T-cell (primary cell): ENCODE measurements at regions not wholly inside any gene's neighbourhood (a gene's known extent, or its start where the extent isn't known, plus 50 kb on each side); places are given as distances from the start of the nearest gene placed in this dataset.
A peak's percentile ranks its signal among the peaks of the same experiment; 100 is the strongest.

ENCODE experiments used
- ATAC-seq, 4 experiments: fragments of 200-7000 bp in 3 of 4; fragments of 150-1000 bp in 1 of 4; cut with Tn5 transposase; replicated peaks in 1 of 4; 1 replicate in 3 of 4; 2 replicates in 1 of 4; pipeline ENCODE4 v1.10.0; 2021; ENCODE audit warnings: moderate library complexity in 3 of 4, mild to moderate bottlenecking in 2 of 4, moderate number of reproducible peaks in 1 of 4
- CTCF ChIA-PET, 2 donors: fragments of 300-600 bp; sonication (Branson Sonifier 250); formaldehyde crosslinking; loops; one replicate each; lab custom pipeline; 2022; ENCODE audit warnings: antibody characterized with exemption in 2 of 2; lab: Charles Lee
- POLR2A ChIA-PET, 2 donors: fragments of 300-600 bp; sonication (Branson Sonifier 250); formaldehyde crosslinking; loops; one replicate each; lab custom pipeline; 2022; ENCODE audit warnings: antibody characterized with exemption in 2 of 2; lab: Charles Lee
- DNase-seq, 35 experiments: peaks; one replicate each; pipeline versions ENCODE4 v3.0.0 to v3.0.0-alpha.2; 2013 to 2023
- H3K27ac ChIP-seq: one replicate; pipeline ENCODE4 v1.5.1; 2013; ENCODE audit warnings: low read length
- H3K27me3 ChIP-seq, 2 experiments: replicated peaks in 1 of 2; 1 replicate in 1 of 2; 2 replicates in 1 of 2; pipeline versions ENCODE4 v1.6.1 to v1.7.0; 2013; ENCODE audit warnings: low read length in 1 of 2, mixed read lengths in 1 of 2; ENCODE audit not compliant: control insufficient read depth in 2 of 2, insufficient read depth in 2 of 2; ENCODE audit errors: extremely low read depth in 1 of 2
- H3K36me3 ChIP-seq, 2 donors: 1 replicate in 1 of 2; 2 replicates in 1 of 2; pipeline versions ENCODE4 v1.6.1 to v1.7.0; 2013; ENCODE audit warnings: low read length in 1 of 2; ENCODE audit not compliant: control insufficient read depth in 2 of 2, insufficient read depth in 1 of 2; ENCODE audit errors: extremely low read depth in 1 of 2
- H3K4me1 ChIP-seq, 2 experiments: 1 replicate in 1 of 2; 2 replicates in 1 of 2; pipeline versions ENCODE4 v1.6.1 to v1.7.0; 2013; ENCODE audit warnings: low read length in 2 of 2, mixed read lengths in 1 of 2; ENCODE audit not compliant: insufficient read depth in 2 of 2, control insufficient read depth in 1 of 2; ENCODE audit errors: extremely low read depth in 1 of 2
- H3K4me3 ChIP-seq, 2 donors: 1 replicate in 1 of 2; 2 replicates in 1 of 2; pipeline versions ENCODE4 v1.5.1 to v1.7.0; 2013; ENCODE audit warnings: mild to moderate bottlenecking in 2 of 2, low read length in 1 of 2, moderate library complexity in 1 of 2; ENCODE audit not compliant: control insufficient read depth in 1 of 2; ENCODE audit errors: extremely low read depth in 1 of 2
- H3K9me3 ChIP-seq: 2 replicates; pipeline ENCODE4 v1.7.0; 2013
- H3K27ac Mint-ChIP-seq, 2 donors: one replicate each; pipeline ENCODE4 v1.8.0; 2020 to 2021; ENCODE audit warnings: mild to moderate bottlenecking in 2 of 2, mixed read lengths in 2 of 2
- H3K27me3 Mint-ChIP-seq, 2 donors: one replicate each; pipeline ENCODE4 v1.8.0; 2021 to 2022; ENCODE audit warnings: mixed read lengths in 2 of 2
- H3K36me3 Mint-ChIP-seq: one replicate; pipeline ENCODE4 v1.8.0; 2021; ENCODE audit warnings: mixed read lengths
- H3K4me1 Mint-ChIP-seq, 3 donors: one replicate each; pipeline ENCODE4 v1.8.0; 2020 to 2022; ENCODE audit warnings: mixed read lengths in 3 of 3, mild to moderate bottlenecking in 1 of 3
- H3K4me3 Mint-ChIP-seq, 3 donors: one replicate each; pipeline ENCODE4 v1.8.0; 2020 to 2022; ENCODE audit warnings: mild to moderate bottlenecking in 3 of 3, mixed read lengths in 3 of 3, moderate library complexity in 3 of 3
- H3K9me3 Mint-ChIP-seq, 3 donors: one replicate each; pipeline ENCODE4 v1.8.0; 2020 to 2022; ENCODE audit warnings: mixed read lengths in 3 of 3
- WGBS: methylation state at CpG from one replicate; pipeline ENCODE4 v1.1.5; 2013; ENCODE audit warnings: missing lambda C conversion rate; ENCODE audit not compliant: insufficient coverage; 5-methylcytosine and 5-hydroxymethylcytosine counted together

- no peak overlapping the region for H3K27ac ChIP-seq
- H3K27me3 Mint-ChIP-seq: peaks cover 0 to 15% of the 10 kb centered on the region in 2 donors
- no peaks in the 10 kb centered on the region for H3K36me3 ChIP-seq
- H3K9me3 Mint-ChIP-seq: peaks cover 0 to 4% (median 0%) of the 10 kb centered on the region in 3 donors
- ChIA-PET CTCF (no interaction called here), POLR2A (no interaction called here)
- H3K36me3 Mint-ChIP-seq: peaks cover 2% of the 10 kb centered on the region
- H3K4me1 Mint-ChIP-seq: peaks cover 0 to 11% (median 0%) of the 10 kb centered on the region in 3 donors
- H3K27me3 ChIP-seq: peaks cover 0 to 4% of the 10 kb centered on the region in 2 experiments
- H3K27ac Mint-ChIP-seq: no peak overlapping the region
- no peak overlapping the region for H3K4me3 Mint-ChIP-seq
- DNase-seq (no peak), ATAC-seq (no peak)
- no peak overlapping the region for H3K4me3 ChIP-seq
- WGBS: 20% methylated on average over 1 of the region's 2 CpGs
- no peaks in the 10 kb centered on the region for H3K9me3 ChIP-seq
- no peaks in the 10 kb centered on the region for H3K4me1 ChIP-seq
These were observed 137.5 kb downstream of the ZNF365 start for GRCh38 chr10:62511656-62512055.

DNA sequence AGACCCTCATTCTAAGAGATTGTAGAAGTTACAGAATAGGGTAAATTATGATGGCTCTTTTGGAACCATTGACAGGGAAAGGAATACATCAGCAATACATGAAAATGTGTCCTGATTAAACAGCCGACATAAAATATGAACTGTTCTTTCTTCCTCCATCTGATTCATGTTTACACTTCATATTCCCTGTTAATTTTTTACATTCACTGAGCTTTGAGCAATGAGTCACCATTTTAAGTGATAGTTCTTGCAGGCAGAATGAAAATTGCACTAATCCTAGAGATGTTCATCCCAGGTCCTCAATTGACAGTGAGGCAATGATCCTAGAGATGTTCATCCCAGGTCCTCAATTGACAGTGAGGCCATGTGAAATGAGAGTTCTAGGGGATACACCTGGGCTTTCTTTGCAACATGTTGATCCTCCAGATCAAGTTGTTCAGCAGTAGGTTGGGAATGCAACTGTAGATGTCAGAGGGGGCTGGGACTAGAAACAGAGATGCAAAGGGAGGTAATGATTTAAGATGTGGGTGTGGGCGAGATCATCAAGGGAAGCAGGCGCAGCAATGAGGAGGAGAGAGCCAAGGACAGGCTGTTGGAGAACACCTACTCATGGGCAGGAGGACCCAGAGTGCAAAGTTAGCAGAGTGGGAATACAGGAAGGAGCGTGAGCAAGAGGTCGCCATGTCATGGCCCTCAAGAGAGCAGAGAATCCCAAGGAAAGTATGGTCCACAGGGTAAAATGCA, 138.7 kb downstream of the ZNF365 start:
- CTCF ChIA-PET: interaction anchor here in 1 of 2 donors (0.6 kb wide), 1 partner anchor 305 kb away, joined by 4 read pairs; no protein-coding TSS in a partner anchor
- H3K27me3 Mint-ChIP-seq: peaks cover 0 to 24% of the 10 kb centered on the region in 2 donors
- peaks cover 0 to 15% (median 0%) of the 10 kb centered on the region in 3 donors for H3K4me1 Mint-ChIP-seq

GRCh38 chr10:62514079-62514693, 140.0 kb downstream of the ZNF365 start:
- no peaks in the 10 kb centered on the region for H3K4me1 ChIP-seq
- H3K36me3 ChIP-seq: no peaks in the 10 kb centered on the region
- no CpG with 5 or more reads among the region's 6 CpGs for WGBS
- ChIA-PET CTCF (interaction anchor here in 1 of 2 donors (0.6 kb wide), 1 partner anchor 91 kb away, joined by 3 read pairs; no protein-coding TSS in a partner anchor), POLR2A (interaction anchor here in 1 of 2 donors (0.6 kb wide), 1 partner anchor 1657 kb away, joined by 3 read pairs; no protein-coding TSS in a partner anchor)
- H3K27ac ChIP-seq: no peak overlapping the region
- Mint-ChIP-seq H3K36me3 (peaks cover 4% of the 10 kb centered on the region), H3K27me3 (peaks cover 0 to 24% of the 10 kb centered on the region in 2 donors), H3K27ac (no peak overlapping the region), H3K9me3 (peaks cover 0 to 15% (median 0%) of the 10 kb centered on the region in 3 donors), H3K4me1 (peaks cover 0 to 15% (median 0%) of the 10 kb centered on the region in 3 donors), H3K4me3 (no peak overlapping the region)
- ATAC-seq: no peak
- no peaks in the 10 kb centered on the region for H3K9me3 ChIP-seq
- no peak for DNase-seq
- H3K27me3 ChIP-seq: peaks cover 0 to 4% of the 10 kb centered on the region in 2 experiments
- no peak overlapping the region for H3K4me3 ChIP-seq

More for the DNA sequence above, 138.7 kb downstream of the ZNF365 start:
- no peak overlapping the region for H3K27ac ChIP-seq
- ATAC-seq: no peak
- H3K4me1 ChIP-seq: no peaks in the 10 kb centered on the region
- H3K36me3 Mint-ChIP-seq: peaks cover 4% of the 10 kb centered on the region
- no peak overlapping the region for H3K4me3 Mint-ChIP-seq
- DNase-seq: no peak
- H3K9me3 ChIP-seq: no peaks in the 10 kb centered on the region
- H3K9me3 Mint-ChIP-seq: peaks cover 0 to 15% (median 0%) of the 10 kb centered on the region in 3 donors
- H3K4me3 ChIP-seq: no peak overlapping the region
- POLR2A ChIA-PET: no interaction called here
- H3K27me3 ChIP-seq: peaks cover 0 to 4% of the 10 kb centered on the region in 2 experiments
- no peaks in the 10 kb centered on the region for H3K36me3 ChIP-seq
- WGBS: 93% methylated on average over 4 of the region's 5 CpGs
- no peak overlapping the region for H3K27ac Mint-ChIP-seq

GRCh38 chr10:62517252-62517651, 143.1 kb downstream of the ZNF365 start:
- H3K9me3 Mint-ChIP-seq: peaks cover 0 to 15% (median 0%) of the 10 kb centered on the region in 3 donors
- no peak overlapping the region for H3K27ac Mint-ChIP-seq
- WGBS: 100% methylated on average over 2 of the region's 2 CpGs
- no peak for ATAC-seq
- no peaks in the 10 kb centered on the region for H3K27me3 ChIP-seq
- H3K36me3 Mint-ChIP-seq: peaks cover 4% of the 10 kb centered on the region
- ChIA-PET POLR2A (no interaction called here), CTCF (no interaction called here)
- peaks cover 0 to 24% of the 10 kb centered on the region in 2 donors for H3K27me3 Mint-ChIP-seq
- no peak overlapping the region for H3K27ac ChIP-seq
- H3K4me1 ChIP-seq: no peaks in the 10 kb centered on the region
- H3K36me3 ChIP-seq: no peaks in the 10 kb centered on the region
- H3K4me1 Mint-ChIP-seq: peaks cover 0 to 15% (median 0%) of the 10 kb centered on the region in 3 donors
- H3K4me3 ChIP-seq: no peak overlapping the region
- H3K9me3 ChIP-seq: no peaks in the 10 kb centered on the region
- DNase-seq: no peak
- H3K4me3 Mint-ChIP-seq: no peak overlapping the region

DNA sequence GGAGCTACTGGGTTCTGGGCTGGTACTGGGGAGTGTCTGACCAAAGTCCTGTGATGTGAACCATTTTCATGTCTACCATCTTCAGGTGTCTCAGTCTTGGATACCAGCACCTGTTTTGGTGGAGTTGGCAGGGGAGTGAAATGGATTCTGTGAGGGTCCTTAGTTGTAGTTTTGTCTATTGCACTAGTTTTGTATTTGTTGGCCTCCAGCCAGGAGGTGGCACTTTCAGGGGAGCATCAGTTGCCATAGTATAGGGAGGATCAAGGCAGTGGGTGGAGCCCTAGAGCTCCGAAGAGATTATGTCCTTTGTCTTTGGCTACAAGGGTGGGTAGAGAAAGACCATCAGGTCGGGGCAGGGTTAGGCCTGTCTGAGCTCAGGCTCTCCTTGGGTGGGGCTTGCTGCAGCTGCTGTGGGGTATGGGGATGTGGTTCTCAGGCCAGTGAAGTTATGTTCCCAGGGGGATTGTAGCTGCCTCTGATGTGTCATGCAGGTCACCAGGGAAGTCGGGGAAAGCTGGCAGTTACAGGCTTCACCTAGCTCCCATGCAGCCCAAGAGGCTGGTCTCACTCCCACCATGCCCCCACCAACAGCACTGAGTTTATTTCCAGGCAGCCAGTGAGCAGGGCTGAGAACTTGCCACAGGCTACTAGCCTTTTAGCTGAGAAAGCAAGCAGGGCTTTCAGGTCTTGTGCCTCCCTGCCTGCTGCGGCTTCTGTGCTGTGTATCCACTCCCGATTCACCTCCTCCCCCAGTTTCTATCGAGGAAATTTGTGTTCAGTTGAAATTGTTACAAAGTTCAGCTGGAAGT, 153.1 kb downstream of the ZNF365 start:
- no peaks in the 10 kb centered on the region for H3K27me3 ChIP-seq
- Mint-ChIP-seq H3K27me3 (peaks cover 0 to 2% of the 10 kb centered on the region in 2 donors), H3K36me3 (peaks cover 6% of the 10 kb centered on the region), H3K4me3 (peak overlapping the region in 2 of 3 donors; percentile 45 to 68), H3K9me3 (peaks cover 5 to 8% (median 7%) of the 10 kb centered on the region in 3 donors), H3K27ac (peak overlapping the region; percentile 56 to 82), H3K4me1 (peaks cover 42 to 46% (median 42%) of the 10 kb centered on the region in 3 donors)
- POLR2A ChIA-PET: no interaction called here
- DNase-seq (peak in 7 of 35 experiments; percentile 1 to 15 (median 4)), ATAC-seq (peak in 1 of 4 experiments; percentile 5)
- H3K36me3 ChIP-seq: no peaks in the 10 kb centered on the region
- H3K27ac ChIP-seq: peak overlapping the region; percentile 40
- H3K9me3 ChIP-seq: no peaks in the 10 kb centered on the region
- H3K4me1 ChIP-seq: peaks cover 22 to 35% of the 10 kb centered on the region in 2 experiments
- 70% methylated on average over 2 of the region's 6 CpGs for WGBS
- no peak overlapping the region for H3K4me3 ChIP-seq
- CTCF ChIA-PET: no interaction called here

- Mint-ChIP-seq H3K27me3 (peaks cover 0 to 2% of the 10 kb centered on the region in 2 donors), H3K27ac (peak overlapping the region; percentile 66 to 82), H3K4me1 (peaks cover 42 to 46% (median 42%) of the 10 kb centered on the region in 3 donors), H3K9me3 (peaks cover 5 to 8% (median 7%) of the 10 kb centered on the region in 3 donors), H3K4me3 (peak overlapping the region; percentile 44 to 68 (median 45)), H3K36me3 (peaks cover 6% of the 10 kb centered on the region)
- WGBS: no CpG with 5 or more reads among the region's 1 CpG
- ChIA-PET POLR2A (interaction anchor here in 1 of 2 donors (0.5 kb wide), 1 partner anchor 324 kb away, joined by 4 read pairs; no protein-coding TSS in a partner anchor), CTCF (no interaction called here)
- ATAC-seq: peak; percentile 84 to 97 (median 94)
- no peaks in the 10 kb centered on the region for H3K9me3 ChIP-seq
- H3K4me1 ChIP-seq: peaks cover 22 to 35% of the 10 kb centered on the region in 2 experiments
- no peak overlapping the region for H3K4me3 ChIP-seq
- peak overlapping the region; percentile 23 for H3K27ac ChIP-seq
- no peaks in the 10 kb centered on the region for H3K36me3 ChIP-seq
- no peaks in the 10 kb centered on the region for H3K27me3 ChIP-seq
- DNase-seq: peak in 1 of 35 experiments; percentile 59
These were observed 154.3 kb downstream of the ZNF365 start for GRCh38 chr10:62528441-62528840.
